H9 (cell line): ENCODE measurements at regions not wholly inside any gene's neighbourhood (a gene's known extent, or its start where the extent isn't known, plus 50 kb on each side); places are given as distances from the start of the nearest gene placed in this dataset.

Experiments used
- DNase-seq: peaks from one replicate; pipeline ENCODE4 v3.0.0-alpha.2; 2017
- H2AFZ ChIP-seq: one replicate; pipeline ENCODE4 v1.6.1; 2013; ENCODE audit warnings: mild to moderate bottlenecking, low read length, control low read depth, moderate library complexity
- H2AK5ac ChIP-seq: 2 replicates; pipeline ENCODE4 v1.6.1; 2013; ENCODE audit warnings: low read length, control low read depth, mixed read lengths; ENCODE audit not compliant: insufficient read length
- H2BK120ac ChIP-seq: one replicate; pipeline ENCODE4 v1.6.1; 2013; ENCODE audit warnings: low read depth, mild to moderate bottlenecking, low read length, control low read depth, inconsistent platforms; ENCODE audit not compliant: poor library complexity, severe bottlenecking
- H2BK12ac ChIP-seq: 2 replicates; pipeline ENCODE4 v1.6.1; 2013; ENCODE audit warnings: low read length, control low read depth, mixed read lengths, low read depth; ENCODE audit not compliant: insufficient read length
- H2BK15ac ChIP-seq: 2 replicates; pipeline ENCODE4 v1.6.1; 2013; ENCODE audit warnings: low read depth, low read length, control low read depth
- H2BK20ac ChIP-seq: one replicate; pipeline ENCODE4 v1.6.1; 2013; ENCODE audit warnings: low read depth, mild to moderate bottlenecking, low read length, control low read depth, inconsistent platforms; ENCODE audit not compliant: poor library complexity, severe bottlenecking
- H2BK5ac ChIP-seq: 2 replicates; pipeline ENCODE4 v1.6.1; 2013; ENCODE audit warnings: low read length, control low read depth, mixed read lengths; ENCODE audit not compliant: insufficient read length
- H3K14ac ChIP-seq: 2 replicates; pipeline ENCODE4 v1.6.1; 2013; ENCODE audit warnings: low read length, control low read depth; ENCODE audit not compliant: insufficient read depth
- H3K18ac ChIP-seq: 2 replicates; pipeline ENCODE4 v1.6.1; 2013; ENCODE audit warnings: low read depth, mild to moderate bottlenecking, mixed read lengths, low read length, control low read depth; ENCODE audit not compliant: insufficient read length
- H3K23ac ChIP-seq: 2 replicates; pipeline ENCODE4 v1.6.1; 2013; ENCODE audit warnings: low read length, control low read depth, mixed read lengths, low read depth; ENCODE audit not compliant: insufficient read length
- H3K23me2 ChIP-seq: 2 replicates; pipeline ENCODE4 v1.6.1; 2013; ENCODE audit warnings: low read depth, mild to moderate bottlenecking, mixed read lengths, low read length, control low read depth; ENCODE audit not compliant: insufficient read length, poor library complexity, severe bottlenecking
- H3K27ac ChIP-seq: 2 replicates; pipeline ENCODE4 v1.5.1; 2013; ENCODE audit warnings: low read length, control low read depth, mixed read lengths, low read depth; ENCODE audit not compliant: insufficient read length
- H3K27me3 ChIP-seq: 2 replicates; pipeline ENCODE4 v1.6.1; 2013; ENCODE audit warnings: low read length, control low read depth, inconsistent platforms; ENCODE audit not compliant: insufficient read depth
- H3K4ac ChIP-seq: 2 replicates; pipeline ENCODE4 v1.6.1; 2013; ENCODE audit warnings: low read depth, mild to moderate bottlenecking, control low read depth, inconsistent platforms, low read length, moderate library complexity
- H3K4me1 ChIP-seq: 2 replicates; pipeline ENCODE4 v1.6.1; 2013; ENCODE audit warnings: low read length, control low read depth, inconsistent platforms; ENCODE audit not compliant: insufficient read depth
- H3K4me2 ChIP-seq: 2 replicates; pipeline ENCODE4 v1.6.1; 2013; ENCODE audit warnings: low read length, control low read depth, mixed read lengths; ENCODE audit not compliant: insufficient read length, insufficient read depth
- H3K56ac ChIP-seq: 2 replicates; pipeline ENCODE4 v1.6.1; 2013; ENCODE audit warnings: low read depth, mild to moderate bottlenecking, mixed read lengths, low read length, control low read depth; ENCODE audit not compliant: insufficient read length
- H3K79me1 ChIP-seq: 2 replicates; pipeline ENCODE4 v1.6.1; 2013; ENCODE audit warnings: low read depth, mild to moderate bottlenecking, moderate library complexity, low read length, control low read depth, inconsistent platforms; ENCODE audit not compliant: insufficient read depth, poor library complexity, severe bottlenecking
- H3K79me2 ChIP-seq: 2 replicates; pipeline ENCODE4 v1.6.1; 2013; ENCODE audit warnings: low read length, control low read depth, inconsistent platforms; ENCODE audit not compliant: insufficient read depth
- H3K9ac ChIP-seq: 2 replicates; pipeline ENCODE4 v1.6.1; 2013; ENCODE audit warnings: low read length, control low read depth, mixed read lengths; ENCODE audit not compliant: insufficient read length; ENCODE audit errors: extremely low read depth
- H3K9me3 ChIP-seq: one replicate; pipeline ENCODE4 v1.6.1; 2013; ENCODE audit warnings: low read depth, low read length, inconsistent platforms; ENCODE audit not compliant: control insufficient read depth
- H3T11ph ChIP-seq: one replicate; pipeline ENCODE4 v1.6.1; 2013; ENCODE audit warnings: mild to moderate bottlenecking, low read length, control low read depth, inconsistent platforms
- H4K20me1 ChIP-seq: one replicate; pipeline ENCODE4 v1.6.1; 2013; ENCODE audit not compliant: control insufficient read depth, insufficient read length, insufficient read depth
- H4K5ac ChIP-seq: 2 replicates; pipeline ENCODE4 v1.6.1; 2013; ENCODE audit warnings: low read depth, mild to moderate bottlenecking, mixed read lengths, low read length, control low read depth; ENCODE audit not compliant: insufficient read length
- H4K8ac ChIP-seq: replicated peaks from 2 replicates; pipeline ENCODE4 v1.6.1; 2013; ENCODE audit warnings: low read length, control low read depth, mixed read lengths, low read depth; ENCODE audit not compliant: insufficient read length
- H4K91ac ChIP-seq: 2 replicates; pipeline ENCODE4 v1.6.1; 2013; ENCODE audit warnings: low read depth, mild to moderate bottlenecking, moderate library complexity, mixed read lengths, low read length, control low read depth; ENCODE audit not compliant: insufficient read length
- H3K27ac Mint-ChIP-seq, 3 experiments: 2 replicates in 2 of 3; 3 replicates in 1 of 3; pipeline ENCODE4 v1.8.0; 2020 to 2021; ENCODE audit warnings: mixed read lengths in 3 of 3, mild to moderate bottlenecking in 1 of 3, moderate library complexity in 1 of 3
- H3K27me3 Mint-ChIP-seq: 2 replicates; pipeline ENCODE4 v1.8.0; 2021; ENCODE audit warnings: low read depth, mild to moderate bottlenecking, moderate library complexity, mixed read lengths
- H3K36me3 Mint-ChIP-seq, 3 experiments: 2 replicates in 2 of 3; 3 replicates in 1 of 3; pipeline ENCODE4 v1.8.0; 2020 to 2021; ENCODE audit warnings: low read depth in 3 of 3, mixed read lengths in 3 of 3; ENCODE audit not compliant: insufficient read depth in 1 of 3
- H3K4me1 Mint-ChIP-seq, 2 experiments: 2 replicates each; pipeline ENCODE4 v1.8.0; 2020; ENCODE audit warnings: mixed read lengths in 2 of 2
- H3K4me3 Mint-ChIP-seq, 2 experiments: 2 replicates in 1 of 2; 3 replicates in 1 of 2; pipeline ENCODE4 v1.8.0; 2020 to 2021; ENCODE audit warnings: mild to moderate bottlenecking in 2 of 2, mixed read lengths in 2 of 2, moderate library complexity in 1 of 2
- H3K9me3 Mint-ChIP-seq, 2 experiments: 2 replicates in 1 of 2; 3 replicates in 1 of 2; pipeline ENCODE4 v1.8.0; 2020; ENCODE audit warnings: mild to moderate bottlenecking in 2 of 2, mixed read lengths in 2 of 2, moderate library complexity in 1 of 2
- WGBS: extraction: QIAGEN DNeasy Blood & Tissue Kit; methylation state at CpG from one replicate; pipeline ENCODE4 v1.1.7; 2013; ENCODE audit warnings: missing lambda C conversion rate, low lambda C conversion rate, mixed read lengths; ENCODE audit not compliant: insufficient read length; ENCODE audit errors: extremely low coverage; 5-methylcytosine and 5-hydroxymethylcytosine counted together
- TF ChIP-seq, protein P1 (sequence below): fragments of 200-600 bp; sonication (generic); conservative IDR thresholded peaks from 3 replicates; pipeline ENCODE4 v1.8.0; 2021; ENCODE audit warnings: antibody characterized with exemption, mild to moderate bottlenecking

DNA sequence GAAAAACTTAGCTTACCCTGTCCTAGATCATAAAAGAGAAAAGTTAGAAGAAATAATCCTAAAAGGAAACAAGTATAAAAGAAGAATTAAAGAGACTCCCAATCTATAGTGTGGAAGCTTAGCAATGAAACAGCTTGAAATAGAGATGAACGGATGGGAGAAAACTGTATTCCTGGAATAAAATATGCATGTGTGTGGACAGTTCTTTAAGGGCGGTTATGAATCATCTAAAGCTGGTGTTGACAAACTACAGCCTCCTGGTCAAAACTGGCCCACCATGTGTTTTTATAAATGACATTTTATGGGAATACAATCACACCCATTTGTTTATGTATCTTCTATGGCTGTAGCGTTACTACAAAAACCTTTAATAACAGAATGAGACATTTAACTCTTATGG lies 69.4 kb downstream of the OR13H1 start:
- no peak overlapping the region for H4K5ac ChIP-seq
- no peak overlapping the region for H3K56ac ChIP-seq
- H2BK120ac ChIP-seq = no peak overlapping the region
- Mint-ChIP-seq H3K36me3 (no peaks in the 10 kb centered on the region), H3K27me3 (peaks cover 7% of the 10 kb centered on the region), H3K4me3 (no peak overlapping the region), H3K9me3 (no peaks in the 10 kb centered on the region), H3K4me1 (no peaks in the 10 kb centered on the region), H3K27ac (no peak overlapping the region; a peak in 1 of 7 replicates)
- no peak overlapping the region for H2AK5ac ChIP-seq
- no peak overlapping the region for H2AFZ ChIP-seq
- H2BK15ac ChIP-seq = no peak overlapping the region
- no peak overlapping the region for H3K18ac ChIP-seq
- H4K91ac ChIP-seq = no peak overlapping the region
- no peak for DNase-seq
- H4K8ac ChIP-seq = no peak overlapping the region
- H3K4me2 ChIP-seq = no peak overlapping the region
- no peak overlapping the region for H3K27ac ChIP-seq
- no peaks in the 10 kb centered on the region for H3K9me3 ChIP-seq
- no peaks in the 10 kb centered on the region for H3K79me2 ChIP-seq
- H3K27me3 ChIP-seq = no peaks in the 10 kb centered on the region
- no CpG with 5 or more reads among the region's 3 CpGs for whole genome bisulfite sequencing
- H3K23ac ChIP-seq = no peak overlapping the region
- H3K14ac ChIP-seq = no peak overlapping the region
- H2BK20ac ChIP-seq = no peak overlapping the region
- H2BK5ac ChIP-seq = no peak overlapping the region
- H3T11ph ChIP-seq = no peak overlapping the region
- no peaks in the 10 kb centered on the region for H3K79me1 ChIP-seq
- no peaks in the 10 kb centered on the region for H4K20me1 ChIP-seq
- no peak overlapping the region for H3K9ac ChIP-seq
- H3K4me1 ChIP-seq = no peaks in the 10 kb centered on the region
- TF ChIP-seq, protein P1, sequence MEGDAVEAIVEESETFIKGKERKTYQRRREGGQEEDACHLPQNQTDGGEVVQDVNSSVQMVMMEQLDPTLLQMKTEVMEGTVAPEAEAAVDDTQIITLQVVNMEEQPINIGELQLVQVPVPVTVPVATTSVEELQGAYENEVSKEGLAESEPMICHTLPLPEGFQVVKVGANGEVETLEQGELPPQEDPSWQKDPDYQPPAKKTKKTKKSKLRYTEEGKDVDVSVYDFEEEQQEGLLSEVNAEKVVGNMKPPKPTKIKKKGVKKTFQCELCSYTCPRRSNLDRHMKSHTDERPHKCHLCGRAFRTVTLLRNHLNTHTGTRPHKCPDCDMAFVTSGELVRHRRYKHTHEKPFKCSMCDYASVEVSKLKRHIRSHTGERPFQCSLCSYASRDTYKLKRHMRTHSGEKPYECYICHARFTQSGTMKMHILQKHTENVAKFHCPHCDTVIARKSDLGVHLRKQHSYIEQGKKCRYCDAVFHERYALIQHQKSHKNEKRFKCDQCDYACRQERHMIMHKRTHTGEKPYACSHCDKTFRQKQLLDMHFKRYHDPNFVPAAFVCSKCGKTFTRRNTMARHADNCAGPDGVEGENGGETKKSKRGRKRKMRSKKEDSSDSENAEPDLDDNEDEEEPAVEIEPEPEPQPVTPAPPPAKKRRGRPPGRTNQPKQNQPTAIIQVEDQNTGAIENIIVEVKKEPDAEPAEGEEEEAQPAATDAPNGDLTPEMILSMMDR = no peak
- no peak overlapping the region for H3K4ac ChIP-seq
- H2BK12ac ChIP-seq = no peak overlapping the region
- H3K23me2 ChIP-seq = no peaks in the 10 kb centered on the region
